GM19240 (cell line): ENCODE measurements at regions not wholly inside any gene's neighbourhood (a gene's known extent, or its start where the extent isn't known, plus 50 kb on each side); places are given as distances from the start of the nearest gene placed in this dataset.
"Not testable (repeated sequence)": the region's sequence is repeated elsewhere in the genome, so short reads cannot be mapped to it uniquely, and the experiment has no call there.

Experiments used
- DNase-seq: peaks from one replicate; pipeline ENCODE4 v3.0.0; 2011; ENCODE audit warnings: low spot score; ENCODE audit not compliant: insufficient read length

DNA sequence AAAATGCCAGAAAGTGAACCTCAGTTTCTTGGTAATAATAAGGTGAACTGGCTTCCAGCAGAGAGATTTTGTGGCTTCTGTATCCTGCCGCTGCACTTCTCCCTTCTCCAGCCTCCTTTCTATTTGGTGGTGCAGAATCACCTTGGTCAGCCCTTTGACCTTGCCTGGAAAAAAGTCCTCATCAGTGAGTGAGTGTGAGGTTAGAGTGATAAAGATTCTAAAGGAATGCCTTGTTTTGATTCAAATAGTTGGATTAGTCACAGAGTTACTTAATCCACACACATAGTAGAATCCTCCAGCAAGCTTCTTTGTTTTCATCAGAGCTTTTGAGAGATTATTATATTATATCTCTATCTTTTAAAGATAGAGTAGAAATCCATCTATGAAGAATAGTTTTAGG, 140.9 kb downstream of the KCNRG start:
- no peak for DNase-seq

GRCh38 chr13:50156561-50157127, 141.4 kb downstream of the KCNRG start:
- DNase-seq, result no peak

DNA sequence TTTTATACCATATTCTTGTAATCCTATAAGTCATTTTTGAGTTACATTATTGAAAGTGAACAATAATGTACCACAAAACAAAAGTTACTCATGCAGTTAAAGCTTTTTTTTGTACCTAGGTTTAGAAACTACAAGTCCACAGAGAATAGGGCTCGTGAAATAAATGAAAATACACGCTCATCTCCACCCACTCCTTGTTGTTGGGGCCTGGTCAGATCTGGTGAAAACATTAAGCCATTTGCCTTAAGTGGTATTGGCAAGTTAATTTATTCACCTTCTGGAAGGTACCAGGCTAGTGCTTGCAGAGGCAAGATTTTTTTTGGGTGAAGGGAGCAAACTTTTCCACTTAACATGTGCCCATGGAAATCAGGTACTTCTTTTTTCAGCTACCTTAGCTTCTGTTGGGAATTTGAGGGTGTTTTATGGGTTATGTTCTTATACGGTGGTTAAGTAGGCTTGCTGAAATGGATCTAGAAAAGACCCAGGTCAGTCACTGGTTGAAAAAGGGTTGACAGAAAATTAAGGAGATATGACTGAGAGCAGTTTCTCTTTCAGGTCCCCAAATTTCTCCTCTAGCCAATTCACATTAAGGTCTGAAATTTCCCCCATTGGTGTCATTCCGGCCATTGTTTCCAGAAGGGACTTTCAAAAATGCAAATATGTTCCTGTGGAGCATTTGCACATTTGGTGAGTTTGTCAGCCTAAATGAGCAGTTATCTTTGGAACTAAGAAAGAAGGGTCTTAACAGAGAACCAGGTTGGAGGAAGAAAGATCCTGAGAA, 143.3 kb downstream of the KCNRG start:
- no peak for DNase-seq

- DNase-seq, result no peak
Measured at GRCh38 chr13:50159607-50160006, 144.4 kb downstream of the KCNRG start.

DNA sequence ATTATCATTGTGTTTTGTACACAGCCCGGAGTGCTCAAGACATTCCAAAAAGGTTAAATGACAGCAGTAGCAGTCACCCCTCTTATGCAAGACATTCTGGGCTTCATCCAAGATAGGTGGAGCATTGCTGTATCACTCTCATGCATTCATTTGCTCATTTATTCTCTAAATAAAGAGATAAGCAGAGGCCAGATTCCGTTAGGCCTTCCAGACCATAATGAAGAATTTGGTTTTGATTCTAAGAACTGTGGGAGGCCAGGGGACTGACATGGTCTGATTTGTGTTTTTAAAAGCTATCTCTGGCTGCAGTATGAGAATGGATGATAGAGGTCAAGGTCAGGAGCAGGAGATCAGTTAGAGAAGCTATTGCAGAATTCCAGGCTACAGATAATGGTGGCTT, 145.8 kb downstream of the KCNRG start:
- no peak for DNase-seq

DNA sequence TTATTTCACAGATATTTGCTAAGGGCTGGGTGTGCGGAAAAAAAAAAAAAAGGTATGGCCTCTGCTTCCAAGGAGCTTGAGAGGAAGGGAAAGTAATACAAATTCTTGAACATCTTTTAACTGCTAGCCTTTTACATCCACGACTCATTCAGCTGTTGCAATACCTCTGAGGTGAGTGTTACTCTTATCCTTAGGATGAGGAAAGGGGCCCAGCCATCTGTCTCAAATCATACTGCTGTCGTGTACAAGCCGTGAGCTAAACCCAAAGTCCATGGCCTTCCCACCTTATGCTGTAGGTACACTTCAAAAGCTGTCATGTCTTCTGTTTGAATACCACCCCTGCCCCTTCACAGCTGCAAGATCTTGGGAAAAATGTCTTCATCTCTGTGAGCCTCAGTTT, 146.8 kb downstream of the KCNRG start:
- DNase-seq, result no peak

GRCh38 chr13:50162567-50162966, 147.3 kb downstream of the KCNRG start:
- no peak for DNase-seq

GRCh38 chr13:50167224-50167947, 152.1 kb downstream of the KCNRG start:
- no peak for DNase-seq

- DNase-seq, result no peak
Measured at GRCh38 chr13:50167967-50168366, 152.7 kb downstream of the KCNRG start.

DNA sequence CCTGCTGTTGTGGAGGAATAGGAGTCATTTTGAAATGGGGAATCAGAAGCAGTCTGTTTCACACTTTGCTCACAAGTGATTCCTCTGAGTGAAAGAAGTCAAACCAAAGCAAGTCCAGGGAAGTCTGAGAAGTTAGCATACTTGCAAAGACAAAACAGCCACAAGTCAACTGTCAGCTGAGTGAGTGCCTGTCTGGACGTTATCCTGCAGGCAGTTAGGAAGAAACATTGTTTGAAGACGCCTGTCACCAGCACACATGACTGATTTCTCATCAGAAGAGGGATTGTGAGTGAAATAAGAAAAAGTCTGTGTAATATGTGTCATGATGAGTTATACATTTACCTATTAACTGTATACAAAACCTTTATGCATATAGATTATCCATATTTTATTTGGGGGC, 153.5 kb downstream of the KCNRG start:
- no peak for DNase-seq

GRCh38 chr13:50170447-50171037, 155.3 kb downstream of the KCNRG start:
- no peak for DNase-seq

- no peak for DNase-seq
Measured at GRCh38 chr13:50171590-50172282, 156.5 kb downstream of the KCNRG start.

- DNase-seq, result not testable (repeated sequence)
Measured at GRCh38 chr13:50173045-50173444, 157.8 kb downstream of the KCNRG start.

- no peak for DNase-seq
Measured at GRCh38 chr13:50174630-50175029, 159.4 kb downstream of the KCNRG start.

DNA sequence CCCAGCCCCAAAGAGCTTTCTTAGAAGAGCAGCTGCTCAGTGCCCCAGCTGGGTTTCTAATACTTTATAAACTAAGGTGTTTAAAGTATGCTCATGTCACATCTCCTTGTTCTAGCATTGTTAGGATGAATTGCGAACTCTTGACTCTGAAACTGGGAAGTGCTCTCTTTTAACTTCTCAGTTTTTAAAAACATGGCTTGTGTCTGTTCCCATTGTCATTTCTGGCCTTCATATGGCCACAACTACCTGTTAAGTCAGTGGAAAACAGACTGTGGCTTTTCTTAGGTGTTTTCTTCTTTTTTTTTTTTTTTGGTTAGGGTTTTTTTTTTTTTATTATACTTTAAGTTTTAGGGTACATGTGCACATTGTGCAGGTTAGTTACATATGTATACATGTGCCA, 164.7 kb downstream of the KCNRG start:
- DNase-seq, result no peak

DNA sequence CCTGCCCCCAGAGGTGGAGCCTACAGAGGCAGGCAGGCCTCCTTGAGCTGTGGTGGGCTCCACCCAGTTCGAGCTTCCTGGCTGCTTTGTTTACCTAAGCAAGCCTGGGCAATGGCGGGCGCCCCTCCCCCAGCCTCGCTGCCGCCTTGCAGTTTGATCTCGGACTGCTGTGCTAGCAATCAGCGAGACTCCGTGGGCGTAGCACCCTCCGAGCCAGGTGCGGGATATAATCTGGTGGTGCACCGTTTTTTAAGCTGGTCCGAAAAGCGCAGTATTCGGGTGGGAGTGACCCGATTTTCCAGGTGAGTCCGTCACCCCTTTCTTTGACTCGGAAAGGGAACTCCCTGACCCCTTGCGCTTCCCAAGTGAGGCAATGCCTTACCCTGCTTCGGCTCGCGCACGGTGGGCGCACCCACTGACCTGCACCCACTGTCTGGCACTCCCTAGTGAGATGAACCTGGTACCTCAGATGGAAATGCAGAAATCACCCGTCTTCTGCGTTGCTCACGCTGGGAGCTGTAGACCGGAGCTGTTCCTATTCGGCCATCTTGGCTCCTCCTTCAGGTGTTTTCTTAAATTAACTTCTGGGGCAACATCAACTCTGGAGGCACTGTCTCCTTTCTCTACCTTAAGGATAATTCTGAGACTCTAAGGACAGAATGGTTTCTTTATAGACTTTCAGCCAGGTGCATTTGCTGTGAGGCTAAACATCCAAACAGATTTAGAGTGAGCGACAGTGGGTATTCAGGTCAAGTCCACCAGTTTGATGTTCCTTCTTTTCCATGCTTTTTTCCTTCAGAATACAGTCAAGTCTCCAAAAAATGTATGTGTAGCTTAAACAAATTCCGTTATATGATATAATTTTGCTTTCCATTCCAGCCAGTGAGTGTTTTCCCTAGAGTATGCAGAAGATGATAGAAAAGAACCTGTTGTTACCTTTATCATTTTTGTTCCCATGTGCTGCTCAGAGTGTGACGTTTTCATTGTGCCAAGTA, 170.8 kb downstream of the KCNRG start:
- DNase-seq, result not testable (repeated sequence)

GRCh38 chr13:50187352-50188029, 172.2 kb downstream of the KCNRG start:
- DNase-seq, result no peak

GRCh38 chr13:50188696-50189095, 173.5 kb downstream of the KCNRG start:
- DNase-seq, result no peak

- DNase-seq, result no peak
Measured at GRCh38 chr13:50189450-50189849, 174.2 kb downstream of the KCNRG start.

- DNase-seq, result no peak
Measured at GRCh38 chr13:50191004-50191403, 175.8 kb downstream of the KCNRG start.
